ENCODE measurements at regions not wholly inside any gene's neighbourhood (a gene's known extent, or its start where the extent isn't known, plus 50 kb on each side); places are given as distances from the start of the nearest gene placed in this dataset.

DNA sequence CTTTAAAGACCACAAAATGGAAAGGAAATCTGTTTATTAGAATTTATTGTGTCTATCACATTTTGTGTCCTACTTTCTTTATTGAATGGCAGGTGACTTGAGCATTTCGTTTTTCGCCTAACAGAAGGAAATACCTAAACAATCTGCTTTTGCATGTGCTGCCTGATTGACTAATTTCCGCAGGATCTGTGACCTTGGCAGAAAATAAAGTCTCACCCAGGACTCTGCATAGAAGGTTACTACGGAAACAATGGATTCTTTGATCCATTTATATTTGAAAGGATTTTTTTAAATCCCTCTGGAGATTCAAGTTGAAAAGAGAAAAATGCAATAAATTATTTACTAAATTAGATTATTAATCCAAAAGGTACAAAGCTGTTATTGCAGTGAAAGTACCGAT is 61.0 kb upstream of the CAST start:
- TF ChIP-seq CTCF (conservative IDR thresholded peaks at IDR 0.05 in 1 of 2, IDR thresholded peaks at IDR 0.05 in 1 of 2; ENCODE audit: extremely low read depth in 1 of 2, insufficient read depth in 1 of 2, low read depth in 1 of 2, low read length in 2 of 2), result no peak
- no peak for TF ChIP-seq EZH2 (IDR thresholded peaks at IDR 0.05; ENCODE audit: borderline replicate concordance, low read length)

Measured in mammary epithelial cell (primary cell).